Astrocyte (in vitro differentiated cells and primary cell): ENCODE measurements at regions not wholly inside any gene's neighbourhood (a gene's known extent, or its start where the extent isn't known, plus 50 kb on each side); places are given as distances from the start of the nearest gene placed in this dataset.

ENCODE experiments used
- CTCF ChIP-seq: IDR thresholded peaks from 2 replicates; pipeline ENCODE4 v1.5.1; 2011; ENCODE audit warnings: low read depth, mild to moderate bottlenecking, inconsistent platforms, low read length, moderate library complexity; ENCODE audit not compliant: insufficient read depth
- EZH2 ChIP-seq: IDR thresholded peaks from 2 replicates; pipeline ENCODE4 v1.6.1; 2012; ENCODE audit warnings: mild to moderate bottlenecking, low read length, inconsistent platforms; ENCODE audit not compliant: insufficient read depth

GRCh38 chr18:24552218-24552617 lies 91.8 kb downstream of the HRH4 start:
- TF ChIP-seq CTCF (no peak), EZH2 (no peak)
